Esophagus muscularis mucosa (tissue), 4 donors: ENCODE measurements at regions not wholly inside any gene's neighbourhood (a gene's known extent, or its start where the extent isn't known, plus 50 kb on each side); places are given as distances from the start of the nearest gene placed in this dataset.

Experiments
- DNase-seq: peaks from one replicate; pipeline ENCODE4 v3.0.0-alpha.2; 2017; ENCODE audit errors: extremely low spot score
- H3K27ac ChIP-seq, 4 donors: fragments of 200-600 bp; sonication (generic); replicated peaks in 1 of 4; 1 replicate in 3 of 4; 2 replicates in 1 of 4; pipeline ENCODE4 v1.5.1; 2016 to 2019; ENCODE audit warnings: mild to moderate bottlenecking in 1 of 4
- H3K27me3 ChIP-seq, 4 donors: fragments of 200-600 bp; sonication (generic); one replicate each; pipeline versions ENCODE4 v1.5.1 to v1.6.0; 2016 to 2019
- H3K36me3 ChIP-seq, 4 donors: fragments of 200-600 bp; sonication (generic); one replicate each; pipeline ENCODE4 v1.5.1; 2016 to 2019
- H3K4me1 ChIP-seq, 4 donors: fragments of 200-600 bp; sonication (generic); one replicate each; pipeline ENCODE4 v1.5.1; 2016 to 2019
- H3K4me3 ChIP-seq, 4 donors: fragments of 200-600 bp; sonication (generic); 1 replicate in 2 of 4; 2 replicates in 2 of 4; pipeline ENCODE4 v1.5.1; 2016 to 2019; ENCODE audit warnings: mild to moderate bottlenecking in 4 of 4, moderate library complexity in 1 of 4
- H3K9me3 ChIP-seq, 4 donors: fragments of 200-600 bp; sonication (generic); 1 replicate in 3 of 4; 2 replicates in 1 of 4; pipeline ENCODE4 v1.5.1; 2016 to 2019
- EP300 ChIP-seq: sonication (generic); formaldehyde crosslinking; IDR thresholded peaks from one replicate; pipeline ENCODE4 v1.6.1; 2017; ENCODE audit warnings: antibody characterized with exemption
- POLR2A ChIP-seq: fragments of 450-650 bp; IDR thresholded peaks from one replicate; pipeline ENCODE4 v1.6.1; 2017; ENCODE audit warnings: antibody characterized with exemption, moderate library complexity, mild to moderate bottlenecking, low read depth
- POLR2AphosphoS5 ChIP-seq, 2 donors: sonication (generic); formaldehyde crosslinking; IDR thresholded peaks; one replicate each; pipeline ENCODE4 v1.6.1; 2017; ENCODE audit warnings: antibody characterized with exemption in 2 of 2
- WGBS: methylation state at CpG from one replicate; pipeline ENCODE4 v1.1.5; 2018; 5-methylcytosine and 5-hydroxymethylcytosine counted together
- intact Hi-C: fragments of 100-400 bp; cut with DNase I; formaldehyde crosslinking; loops from one replicate; pipeline ENCODE4 v1.15.1; 2023
- TF ChIP-seq, protein P1 (sequence below), 3 experiments: fragments of 200-600 bp in 2 of 3; fragments of 450-650 bp in 1 of 3; sonication (generic) in 2 of 3; IDR thresholded peaks; one replicate each; pipeline ENCODE4 v1.5.1; 2017 to 2019; ENCODE audit warnings: antibody characterized with exemption in 3 of 3, mild to moderate bottlenecking in 2 of 3, moderate library complexity in 1 of 3

DNA sequence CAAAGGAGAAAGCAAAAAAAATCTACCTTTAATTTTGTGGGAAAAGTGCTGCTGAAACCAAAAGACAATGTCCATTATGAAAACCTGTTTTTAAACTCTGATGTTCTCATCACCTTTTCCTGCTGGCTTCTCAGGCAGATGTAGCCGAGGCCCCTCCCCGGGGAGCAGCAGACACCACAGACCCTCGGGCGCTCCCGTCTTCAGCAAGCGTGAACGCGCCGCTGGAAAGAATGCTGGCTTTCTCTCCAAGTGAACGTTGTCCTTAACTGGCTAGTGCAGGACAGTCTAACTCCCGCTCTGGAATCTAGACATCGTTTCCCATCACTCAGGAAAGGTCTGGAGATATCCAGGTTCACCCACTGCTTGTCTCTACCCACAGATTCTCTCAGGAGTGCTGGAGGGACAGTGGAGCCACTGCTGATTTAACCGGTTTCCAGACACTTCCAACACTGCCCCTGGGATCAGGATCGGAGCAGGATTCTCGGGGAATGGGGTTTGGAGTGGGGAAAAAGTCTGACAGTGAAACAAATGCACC lies 211.2 kb downstream of the RBFOX3 start:
- no peak for TF ChIP-seq POLR2AphosphoS5 (IDR thresholded peaks at IDR 0.05)
- no peak for TF ChIP-seq POLR2A
- TF ChIP-seq, protein P1, sequence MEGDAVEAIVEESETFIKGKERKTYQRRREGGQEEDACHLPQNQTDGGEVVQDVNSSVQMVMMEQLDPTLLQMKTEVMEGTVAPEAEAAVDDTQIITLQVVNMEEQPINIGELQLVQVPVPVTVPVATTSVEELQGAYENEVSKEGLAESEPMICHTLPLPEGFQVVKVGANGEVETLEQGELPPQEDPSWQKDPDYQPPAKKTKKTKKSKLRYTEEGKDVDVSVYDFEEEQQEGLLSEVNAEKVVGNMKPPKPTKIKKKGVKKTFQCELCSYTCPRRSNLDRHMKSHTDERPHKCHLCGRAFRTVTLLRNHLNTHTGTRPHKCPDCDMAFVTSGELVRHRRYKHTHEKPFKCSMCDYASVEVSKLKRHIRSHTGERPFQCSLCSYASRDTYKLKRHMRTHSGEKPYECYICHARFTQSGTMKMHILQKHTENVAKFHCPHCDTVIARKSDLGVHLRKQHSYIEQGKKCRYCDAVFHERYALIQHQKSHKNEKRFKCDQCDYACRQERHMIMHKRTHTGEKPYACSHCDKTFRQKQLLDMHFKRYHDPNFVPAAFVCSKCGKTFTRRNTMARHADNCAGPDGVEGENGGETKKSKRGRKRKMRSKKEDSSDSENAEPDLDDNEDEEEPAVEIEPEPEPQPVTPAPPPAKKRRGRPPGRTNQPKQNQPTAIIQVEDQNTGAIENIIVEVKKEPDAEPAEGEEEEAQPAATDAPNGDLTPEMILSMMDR (IDR thresholded peaks at IDR 0.05) = no peak
- TF ChIP-seq EP300 = no peak
- Histone ChIP-seq H3K27ac (no peak overlapping the region), H3K36me3 (no peaks in the 10 kb centered on the region), H3K9me3 (no peaks in the 10 kb centered on the region), H3K4me3 (no peak overlapping the region), H3K4me1 (peaks cover 6 to 13% (median 11%) of the 10 kb centered on the region in 4 donors), H3K27me3 (peaks cover 0 to 86% (median 5%) of the 10 kb centered on the region in 4 donors)
- WGBS = 64% methylated on average over 15 of the region's 15 CpGs
- DNase-seq = no peak
- intact Hi-C loops = loop anchor here (10.0 kb wide), 1 partner anchor 305 kb away; no protein-coding TSS in a partner anchor

GRCh38 chr17:79398441-79398840 lies 212.4 kb downstream of the RBFOX3 start:
- H3K27me3 ChIP-seq = peaks cover 0 to 98% (median 5%) of the 10 kb centered on the region in 4 donors
- 86% methylated on average over 20 of the region's 20 CpGs for WGBS
- H3K36me3 ChIP-seq = no peaks in the 10 kb centered on the region
- no peak for DNase-seq
- H3K27ac ChIP-seq = no peak overlapping the region
- H3K4me1 ChIP-seq = peaks cover 6 to 13% (median 11%) of the 10 kb centered on the region in 4 donors
- H3K9me3 ChIP-seq = no peaks in the 10 kb centered on the region
- no peak for TF ChIP-seq POLR2A
- TF ChIP-seq POLR2AphosphoS5 (IDR thresholded peaks at IDR 0.05) = no peak
- TF ChIP-seq EP300 = no peak
- TF ChIP-seq, protein P1 (IDR thresholded peaks at IDR 0.05) = no peak
- intact Hi-C loops = loop anchor here (10.0 kb wide), 1 partner anchor 306 kb away; no protein-coding TSS in a partner anchor
- H3K4me3 ChIP-seq = no peak overlapping the region

DNA sequence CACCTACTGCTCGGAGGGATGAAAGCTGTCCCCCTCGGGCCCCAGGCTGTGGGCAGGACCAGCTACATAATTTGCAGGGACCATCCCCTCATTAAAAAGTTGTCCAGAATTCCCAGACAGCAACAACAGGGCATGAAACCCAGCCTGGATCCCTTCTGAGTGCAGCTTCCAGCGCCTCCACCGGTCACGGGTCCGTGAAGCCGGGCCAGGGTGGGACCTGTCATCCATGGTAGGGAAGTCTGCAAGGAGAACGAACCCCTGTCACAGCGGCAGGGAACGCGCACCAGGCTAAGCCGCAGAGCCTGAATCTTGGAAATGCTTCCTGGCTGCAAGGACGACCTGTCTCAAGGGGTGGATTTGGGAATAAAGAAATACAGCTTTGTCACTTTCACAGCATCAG lies 214.2 kb downstream of the RBFOX3 start:
- no peak overlapping the region for H3K27ac ChIP-seq
- intact Hi-C loops = loop anchor here (10.0 kb wide), 1 partner anchor 308 kb away; no protein-coding TSS in a partner anchor
- H3K36me3 ChIP-seq = no peaks in the 10 kb centered on the region
- no peak for TF ChIP-seq POLR2AphosphoS5 (IDR thresholded peaks at IDR 0.05)
- no peak for TF ChIP-seq POLR2A
- TF ChIP-seq, protein P1 (IDR thresholded peaks at IDR 0.05) = no peak
- no peak for TF ChIP-seq EP300
- no peak overlapping the region for H3K4me3 ChIP-seq
- peaks cover 0 to 98% (median 5%) of the 10 kb centered on the region in 4 donors for H3K27me3 ChIP-seq
- H3K4me1 ChIP-seq = peaks cover 6 to 22% (median 16%) of the 10 kb centered on the region in 4 donors
- no peak for DNase-seq
- 83% methylated on average over 13 of the region's 13 CpGs for whole genome bisulfite sequencing
- H3K9me3 ChIP-seq = no peaks in the 10 kb centered on the region

GRCh38 chr17:79395545-79395944 lies 215.3 kb downstream of the RBFOX3 start:
- TF ChIP-seq POLR2AphosphoS5 (IDR thresholded peaks at IDR 0.05) = no peak
- no peak for TF ChIP-seq POLR2A
- no peak for TF ChIP-seq EP300
- TF ChIP-seq, protein P1 (IDR thresholded peaks at IDR 0.05) = no peak
- H3K9me3 ChIP-seq = no peaks in the 10 kb centered on the region
- H3K27ac ChIP-seq = no peak overlapping the region
- H3K4me1 ChIP-seq = peaks cover under 1 to 17% (median 8%) of the 10 kb centered on the region in 4 donors
- peaks cover 0 to 100% (median 10%) of the 10 kb centered on the region in 4 donors for H3K27me3 ChIP-seq
- intact Hi-C loops = loop anchor here (10.0 kb wide), 1 partner anchor 309 kb away; no protein-coding TSS in a partner anchor
- no peak for DNase-seq
- no peak overlapping the region for H3K4me3 ChIP-seq
- 81% methylated on average over 11 of the region's 13 CpGs for WGBS
- no peaks in the 10 kb centered on the region for H3K36me3 ChIP-seq

GRCh38 chr17:79395066-79395465 lies 215.8 kb downstream of the RBFOX3 start:
- H3K4me3 ChIP-seq = no peak overlapping the region
- 60% methylated on average over 6 of the region's 10 CpGs for WGBS
- no peaks in the 10 kb centered on the region for H3K9me3 ChIP-seq
- TF ChIP-seq EP300 (no peak), POLR2AphosphoS5 (IDR thresholded peaks at IDR 0.05) (no peak), POLR2A (no peak)
- TF ChIP-seq, protein P1 (IDR thresholded peaks at IDR 0.05) = no peak
- H3K4me1 ChIP-seq = peaks cover 0 to 16% (median 7%) of the 10 kb centered on the region in 4 donors
- no peaks in the 10 kb centered on the region for H3K36me3 ChIP-seq
- intact Hi-C loops = loop anchor here (10.0 kb wide), 1 partner anchor 310 kb away; no protein-coding TSS in a partner anchor
- DNase-seq = no peak
- H3K27me3 ChIP-seq = peaks cover 0 to 100% (median 10%) of the 10 kb centered on the region in 4 donors
- no peak overlapping the region for H3K27ac ChIP-seq
